GM06990 (cell line): ENCODE measurements at regions not wholly inside any gene's neighbourhood (a gene's known extent, or its start where the extent isn't known, plus 50 kb on each side); places are given as distances from the start of the nearest gene placed in this dataset.

ENCODE experiments used
- DNase-seq: peaks from one replicate; pipeline ENCODE4 v3.0.0-alpha.2; 2011; ENCODE audit not compliant: insufficient read length; ENCODE audit errors: extremely low read depth
- H3K27me3 ChIP-seq: replicated peaks from 2 replicates; pipeline ENCODE4 v1.6.0; 2011; ENCODE audit warnings: low read length; ENCODE audit not compliant: control insufficient read depth, insufficient read depth
- H3K36me3 ChIP-seq: 2 replicates; pipeline ENCODE4 v1.5.1; 2011; ENCODE audit warnings: low read length; ENCODE audit not compliant: control insufficient read depth, insufficient read depth
- H3K4me3 ChIP-seq: replicated peaks from 2 replicates; pipeline ENCODE4 v1.5.1; 2011; ENCODE audit warnings: low read depth, mild to moderate bottlenecking, control low read depth, low read length
- TF ChIP-seq, protein P1 (sequence below): IDR thresholded peaks from 2 replicates; pipeline ENCODE4 v1.5.1; 2011; ENCODE audit warnings: low read length, control low read depth, mild to moderate bottlenecking, inconsistent platforms; ENCODE audit not compliant: insufficient read depth, poor library complexity, severe bottlenecking

DNA sequence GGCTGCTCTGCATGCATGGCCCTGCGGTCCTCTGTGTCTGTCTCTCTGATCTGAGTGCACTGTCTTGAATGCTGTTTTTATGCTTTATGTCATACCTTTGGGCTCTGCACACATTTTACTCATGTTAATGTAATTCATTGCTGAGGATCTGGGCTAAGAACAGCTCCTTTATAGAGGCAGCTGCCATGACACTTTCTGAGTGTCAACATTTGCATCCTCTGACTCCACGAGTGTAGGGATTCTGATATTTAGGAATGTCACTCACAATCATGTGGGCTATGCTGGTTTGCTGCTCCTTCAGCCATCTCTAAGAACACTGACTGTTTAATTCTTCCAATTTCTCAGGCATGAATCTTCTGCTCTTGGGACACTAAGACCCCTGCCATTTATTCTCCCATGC lies 192.2 kb upstream of the CPEB2 start:
- TF ChIP-seq, protein P1, sequence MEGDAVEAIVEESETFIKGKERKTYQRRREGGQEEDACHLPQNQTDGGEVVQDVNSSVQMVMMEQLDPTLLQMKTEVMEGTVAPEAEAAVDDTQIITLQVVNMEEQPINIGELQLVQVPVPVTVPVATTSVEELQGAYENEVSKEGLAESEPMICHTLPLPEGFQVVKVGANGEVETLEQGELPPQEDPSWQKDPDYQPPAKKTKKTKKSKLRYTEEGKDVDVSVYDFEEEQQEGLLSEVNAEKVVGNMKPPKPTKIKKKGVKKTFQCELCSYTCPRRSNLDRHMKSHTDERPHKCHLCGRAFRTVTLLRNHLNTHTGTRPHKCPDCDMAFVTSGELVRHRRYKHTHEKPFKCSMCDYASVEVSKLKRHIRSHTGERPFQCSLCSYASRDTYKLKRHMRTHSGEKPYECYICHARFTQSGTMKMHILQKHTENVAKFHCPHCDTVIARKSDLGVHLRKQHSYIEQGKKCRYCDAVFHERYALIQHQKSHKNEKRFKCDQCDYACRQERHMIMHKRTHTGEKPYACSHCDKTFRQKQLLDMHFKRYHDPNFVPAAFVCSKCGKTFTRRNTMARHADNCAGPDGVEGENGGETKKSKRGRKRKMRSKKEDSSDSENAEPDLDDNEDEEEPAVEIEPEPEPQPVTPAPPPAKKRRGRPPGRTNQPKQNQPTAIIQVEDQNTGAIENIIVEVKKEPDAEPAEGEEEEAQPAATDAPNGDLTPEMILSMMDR: no peak
- Histone ChIP-seq H3K27me3 (no peaks in the 10 kb centered on the region), H3K36me3 (no peaks in the 10 kb centered on the region), H3K4me3 (no peak overlapping the region)
- DNase-seq: no peak

DNA sequence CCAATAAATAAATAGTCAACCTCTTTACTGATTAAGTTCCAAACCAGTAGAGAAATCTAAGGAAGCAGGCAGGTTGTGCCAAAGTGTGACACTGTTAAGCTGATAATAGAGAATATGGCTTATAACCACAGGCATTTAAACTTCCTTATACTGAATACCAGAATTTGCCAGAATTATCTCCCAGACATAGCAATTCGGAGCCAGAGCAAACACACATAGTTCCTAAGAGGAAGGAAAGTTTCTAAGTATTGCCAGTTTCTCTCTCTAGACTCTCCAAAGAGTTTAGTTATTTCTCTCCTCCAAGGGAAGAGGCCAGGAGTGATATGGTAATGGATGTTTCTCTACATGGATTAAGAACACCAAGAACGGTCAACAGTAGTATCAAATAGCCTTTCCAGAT lies 191.7 kb upstream of the CPEB2 start:
- TF ChIP-seq, protein P1: no peak
- Histone ChIP-seq H3K36me3 (no peaks in the 10 kb centered on the region), H3K27me3 (no peaks in the 10 kb centered on the region), H3K4me3 (no peak overlapping the region)
- no peak for DNase-seq

DNA sequence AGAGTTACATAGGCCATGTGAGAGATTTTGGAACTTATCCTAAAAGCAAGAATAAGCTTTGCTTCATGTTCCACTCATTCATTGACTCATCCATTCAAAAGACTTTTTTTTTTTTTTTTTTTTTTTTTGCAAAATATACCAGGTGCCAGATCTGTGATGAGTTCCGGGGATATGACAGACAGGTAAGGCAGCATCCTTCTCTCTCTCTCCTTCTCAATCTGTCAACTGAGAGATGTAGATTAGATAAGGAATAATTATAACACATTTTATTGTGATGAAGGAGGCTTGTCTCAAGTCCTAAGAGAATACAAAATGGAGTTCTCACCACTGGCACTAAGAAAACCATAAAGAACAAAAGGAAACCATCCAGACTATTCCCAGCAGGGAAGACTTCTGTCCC lies 190.2 kb upstream of the CPEB2 start:
- no peak for DNase-seq
- Histone ChIP-seq H3K36me3 (no peaks in the 10 kb centered on the region), H3K4me3 (no peak overlapping the region), H3K27me3 (no peaks in the 10 kb centered on the region)
- TF ChIP-seq, protein P1: no peak

GRCh38 chr4:14816623-14817261 lies 185.5 kb upstream of the CPEB2 start:
- H3K4me3 ChIP-seq: no peak overlapping the region
- TF ChIP-seq, protein P1: no peak
- DNase-seq: no peak
- no peaks in the 10 kb centered on the region for H3K27me3 ChIP-seq
- H3K36me3 ChIP-seq: no peaks in the 10 kb centered on the region

GRCh38 chr4:14824189-14824588 lies 178.1 kb upstream of the CPEB2 start:
- Histone ChIP-seq H3K27me3 (no peaks in the 10 kb centered on the region), H3K4me3 (no peak overlapping the region), H3K36me3 (no peaks in the 10 kb centered on the region)
- no peak for DNase-seq
- TF ChIP-seq, protein P1: no peak

GRCh38 chr4:14827111-14827510 lies 175.2 kb upstream of the CPEB2 start:
- H3K27me3 ChIP-seq: no peaks in the 10 kb centered on the region
- DNase-seq: no peak
- H3K36me3 ChIP-seq: no peaks in the 10 kb centered on the region
- no peak overlapping the region for H3K4me3 ChIP-seq
- TF ChIP-seq, protein P1: no peak
